SK-N-SH treated with all-trans-retinoic acid at 6 μM for 48 hours (cell line): ENCODE measurements at regions not wholly inside any gene's neighbourhood (a gene's known extent, or its start where the extent isn't known, plus 50 kb on each side); places are given as distances from the start of the nearest gene placed in this dataset.

Source experiments
- ATAC-seq: fragments of 200-7000 bp; cut with Tn5 transposase; 3 replicates; pipeline ENCODE4 v1.9.1; 2020; ENCODE audit warnings: mild to moderate bottlenecking, moderate library complexity
- ARNTL ChIP-seq: fragments of 450-650 bp; formaldehyde crosslinking; IDR thresholded peaks from 2 replicates; pipeline ENCODE4 v1.5.0; 2020; ENCODE audit warnings: low read depth, mild to moderate bottlenecking, moderate library complexity, borderline replicate concordance
- BACH2 ChIP-seq: fragments of 250-450 bp; sonication (Bioruptor Pico); IDR thresholded peaks from 2 replicates; pipeline ENCODE4 v1.9.0; 2021; ENCODE audit warnings: mild to moderate bottlenecking, borderline replicate concordance
- CREB5 ChIP-seq: fragments of 250-450 bp; sonication (Bioruptor Pico); IDR thresholded peaks from 2 replicates; pipeline ENCODE4 v1.5.1; 2020; ENCODE audit warnings: low read depth, mild to moderate bottlenecking, moderate library complexity
- CSDC2 ChIP-seq: fragments of 250-450 bp; sonication (Bioruptor Pico); IDR thresholded peaks from 2 replicates; pipeline ENCODE4 v1.5.0; 2020; ENCODE audit warnings: mild to moderate bottlenecking, moderate library complexity
- CSRNP3 ChIP-seq: fragments of 250-450 bp; sonication (Bioruptor Pico); IDR thresholded peaks from 2 replicates; pipeline ENCODE4 v1.5.1; 2021; ENCODE audit warnings: mild to moderate bottlenecking, moderate library complexity
- ESRRG ChIP-seq: fragments of 250-450 bp; sonication (Bioruptor Pico); IDR thresholded peaks from 2 replicates; pipeline ENCODE4 v1.6.1; 2021; ENCODE audit warnings: mild to moderate bottlenecking
- GLIS3 ChIP-seq: fragments of 250-450 bp; sonication (Bioruptor Pico); IDR thresholded peaks from 2 replicates; pipeline ENCODE4 v1.5.0; 2020; ENCODE audit warnings: mild to moderate bottlenecking, moderate library complexity
- ISL1 ChIP-seq: fragments of 250-450 bp; sonication (Bioruptor Pico); IDR thresholded peaks from 2 replicates; pipeline ENCODE4 v2.1.2; 2022; ENCODE audit warnings: mild to moderate bottlenecking, moderate library complexity
- OSR1 ChIP-seq: fragments of 250-450 bp; sonication (Bioruptor Pico); IDR thresholded peaks from 2 replicates; pipeline ENCODE4 v1.8.0; 2022; ENCODE audit warnings: moderate library complexity, mild to moderate bottlenecking, inconsistent platforms
- PATZ1 ChIP-seq: fragments of 250-450 bp; sonication (Bioruptor Pico); IDR thresholded peaks from 2 replicates; pipeline ENCODE4 v1.8.0; 2020; ENCODE audit warnings: mild to moderate bottlenecking, moderate library complexity, borderline replicate concordance
- POU6F1 ChIP-seq: fragments of 250-450 bp; sonication (Bioruptor Pico); IDR thresholded peaks from 2 replicates; pipeline ENCODE4 v1.8.0; 2021; ENCODE audit warnings: low read depth, mild to moderate bottlenecking, moderate library complexity, borderline replicate concordance
- PPARA ChIP-seq: fragments of 250-450 bp; sonication (Bioruptor Pico); IDR thresholded peaks from 2 replicates; pipeline ENCODE4 v1.5.0; 2020; ENCODE audit warnings: mild to moderate bottlenecking, borderline replicate concordance
- RARB ChIP-seq: fragments of 250-450 bp; sonication (Bioruptor Pico); IDR thresholded peaks from 2 replicates; pipeline ENCODE4 v1.8.0; 2021; ENCODE audit warnings: mild to moderate bottlenecking, moderate library complexity
- SNAI2 ChIP-seq: fragments of 250-450 bp; sonication (Bioruptor Pico); IDR thresholded peaks from 2 replicates; pipeline ENCODE4 v1.5.0; 2020; ENCODE audit warnings: mild to moderate bottlenecking, moderate library complexity
- TCF4 ChIP-seq: fragments of 250-450 bp; sonication (Bioruptor Pico); IDR thresholded peaks from 2 replicates; pipeline ENCODE4 v1.8.0; 2021; ENCODE audit warnings: mild to moderate bottlenecking, moderate library complexity, borderline replicate concordance
- TOX ChIP-seq: fragments of 250-450 bp; sonication (Bioruptor Pico); IDR thresholded peaks from 2 replicates; pipeline ENCODE4 v1.8.0; 2021; ENCODE audit warnings: mild to moderate bottlenecking, moderate library complexity, borderline replicate concordance
- TSHZ2 ChIP-seq: fragments of 250-450 bp; sonication (Bioruptor Pico); IDR thresholded peaks from 2 replicates; pipeline ENCODE4 v1.5.0; 2020; ENCODE audit warnings: mild to moderate bottlenecking, moderate library complexity
- ZC3H10 ChIP-seq: fragments of 250-450 bp; sonication (Bioruptor Pico); IDR thresholded peaks from 2 replicates; pipeline ENCODE4 v1.5.1; 2021; ENCODE audit warnings: mild to moderate bottlenecking, moderate library complexity
- ZFP30 ChIP-seq: fragments of 450-650 bp; formaldehyde crosslinking; IDR thresholded peaks from 2 replicates; pipeline ENCODE4 v1.5.0; 2022; ENCODE audit warnings: mild to moderate bottlenecking, moderate library complexity
- ZNF565 ChIP-seq: fragments of 450-650 bp; formaldehyde crosslinking; conservative IDR thresholded peaks from 2 replicates; pipeline ENCODE4 v1.5.0; 2020; ENCODE audit warnings: low read depth, mild to moderate bottlenecking, moderate library complexity
- ZNF70 ChIP-seq: fragments of 450-650 bp; formaldehyde crosslinking; IDR thresholded peaks from 2 replicates; pipeline ENCODE4 v1.5.0; 2020; ENCODE audit warnings: mild to moderate bottlenecking, moderate library complexity
- ZNF8 ChIP-seq: fragments of 450-650 bp; formaldehyde crosslinking; IDR thresholded peaks from 2 replicates; pipeline ENCODE4 v1.5.0; 2020; ENCODE audit warnings: mild to moderate bottlenecking, moderate library complexity

GRCh38 chr3:145737952-145738351 lies 423.0 kb downstream of the PLOD2 start (continued):
- TF ChIP-seq TSHZ2 (no peak), ZC3H10 (CRISPR knock-in tag) (no peak)

GRCh38 chr3:145739926-145740325 lies 421.1 kb downstream of the PLOD2 start:
- no peak for TF ChIP-seq ISL1 (CRISPR knock-in tag)
- TF ChIP-seq PATZ1 (CRISPR knock-in tag): no peak
- no peak for TF ChIP-seq POU6F1 (CRISPR knock-in tag)
- TF ChIP-seq SNAI2: no peak
- TF ChIP-seq TCF4: no peak
- TF ChIP-seq ARNTL (CRISPR knock-in tag): no peak
- no peak for TF ChIP-seq ZNF565 (CRISPR knock-in tag)
- no peak for TF ChIP-seq CSRNP3 (CRISPR knock-in tag)
- TF ChIP-seq BACH2 (CRISPR knock-in tag): no peak
- no peak for TF ChIP-seq GLIS3 (CRISPR knock-in tag)
- TF ChIP-seq CREB5: no peak
- TF ChIP-seq OSR1 (CRISPR knock-in tag): no peak
- no peak for TF ChIP-seq ZFP30 (CRISPR knock-in tag)
- TF ChIP-seq CSDC2: no peak
- TF ChIP-seq TSHZ2: no peak
- TF ChIP-seq, all 23 proteins: peak for 0

GRCh38 chr3:145750657-145751056 lies 410.3 kb downstream of the PLOD2 start:
- no peak for ATAC-seq
- TF ChIP-seq ZNF565 (CRISPR knock-in tag) (no peak), ZFP30 (CRISPR knock-in tag) (no peak), ZC3H10 (CRISPR knock-in tag) (no peak), ISL1 (CRISPR knock-in tag) (no peak), RARB (no peak), TOX (CRISPR knock-in tag) (no peak), ESRRG (CRISPR knock-in tag) (no peak), PPARA (CRISPR knock-in tag) (no peak), ZNF70 (CRISPR knock-in tag) (no peak), GLIS3 (CRISPR knock-in tag) (no peak), OSR1 (CRISPR knock-in tag) (no peak), ZNF8 (CRISPR knock-in tag) (no peak), CSDC2 (no peak), ARNTL (CRISPR knock-in tag) (no peak), POU6F1 (CRISPR knock-in tag) (no peak)

More at GRCh38 chr3:145739926-145740325, 421.1 kb downstream of the PLOD2 start:
- ATAC-seq: no peak
